ENCODE measurements at regions not wholly inside any gene's neighbourhood (a gene's known extent, or its start where the extent isn't known, plus 50 kb on each side); places are given as distances from the start of the nearest gene placed in this dataset.
"Not testable (repeated sequence)": the region's sequence is repeated elsewhere in the genome, so short reads cannot be mapped to it uniquely, and the experiment has no call there.

GRCh38 chrX:47723083-47723482, 64.1 kb upstream of the UXT start:
- Mint-ChIP-seq H3K27me3 (ENCODE audit: low read depth) (no peaks in the 10 kb centered on the region), H3K4me3 (no peak overlapping the region), H3K36me3 (ENCODE audit: low read depth) (no peaks in the 10 kb centered on the region), H3K4me1 (ENCODE audit: low read depth) (no peaks in the 10 kb centered on the region), H3K9me3 (no peaks in the 10 kb centered on the region), H3K27ac (no peak overlapping the region)
- intact Hi-C loops (cut with micrococcal nuclease): no loop called here
- CTCF ChIA-PET: no interaction called here
- DNase-seq: no peak

GRCh38 chrX:47722260-47722659, 63.3 kb upstream of the UXT start:
- intact Hi-C loops (cut with micrococcal nuclease): no loop called here
- Mint-ChIP-seq H3K4me1 (ENCODE audit: low read depth) (no peaks in the 10 kb centered on the region), H3K27me3 (ENCODE audit: low read depth) (no peaks in the 10 kb centered on the region), H3K4me3 (no peak overlapping the region), H3K9me3 (no peaks in the 10 kb centered on the region), H3K27ac (no peak overlapping the region), H3K36me3 (ENCODE audit: low read depth) (no peaks in the 10 kb centered on the region)
- DNase-seq: no peak
- CTCF ChIA-PET: no interaction called here

GRCh38 chrX:47715078-47715477, 56.1 kb upstream of the UXT start:
- intact Hi-C loops (cut with micrococcal nuclease); H3K27ac Mint-ChIP-seq; H3K4me1 Mint-ChIP-seq (ENCODE audit: low read depth); CTCF ChIA-PET; H3K4me3 Mint-ChIP-seq; DNase-seq; H3K36me3 Mint-ChIP-seq (ENCODE audit: low read depth); H3K27me3 Mint-ChIP-seq (ENCODE audit: low read depth); H3K9me3 Mint-ChIP-seq: not testable (repeated sequence)

- H3K4me3 Mint-ChIP-seq; DNase-seq; CTCF ChIA-PET; H3K27ac Mint-ChIP-seq; H3K9me3 Mint-ChIP-seq; intact Hi-C loops (cut with micrococcal nuclease); H3K4me1 Mint-ChIP-seq (ENCODE audit: low read depth); H3K27me3 Mint-ChIP-seq (ENCODE audit: low read depth); H3K36me3 Mint-ChIP-seq (ENCODE audit: low read depth): not testable (repeated sequence)
These were observed 53.7 kb upstream of the UXT start for GRCh38 chrX:47712675-47713074.

GRCh38 chrX:47710252-47710651, 51.3 kb upstream of the UXT start:
- no peak overlapping the region for H3K27ac Mint-ChIP-seq
- no peaks in the 10 kb centered on the region for H3K4me1 Mint-ChIP-seq (ENCODE audit: low read depth)
- H3K9me3 Mint-ChIP-seq: no peaks in the 10 kb centered on the region
- no peaks in the 10 kb centered on the region for H3K27me3 Mint-ChIP-seq (ENCODE audit: low read depth)
- H3K36me3 Mint-ChIP-seq (ENCODE audit: low read depth): no peaks in the 10 kb centered on the region
- H3K4me3 Mint-ChIP-seq: no peak overlapping the region
- DNase-seq: no peak
- CTCF ChIA-PET: no interaction called here
- intact Hi-C loops (cut with micrococcal nuclease): no loop called here

All from activated naive CD4-positive, alpha-beta T cell treated with anti-CD3 and anti-CD28 coated beads for 36 hours (primary cell).